ENCODE measurements at regions not wholly inside any gene's neighbourhood (a gene's known extent, or its start where the extent isn't known, plus 50 kb on each side); places are given as distances from the start of the nearest gene placed in this dataset.
"Not testable (repeated sequence)": the region's sequence is repeated elsewhere in the genome, so short reads cannot be mapped to it uniquely, and the experiment has no call there.

- no CpG with 5 or more reads among the region's 1 CpG for WGBS (ENCODE audit: extremely low coverage, insufficient coverage, insufficient read length)
- not testable (repeated sequence) for H3K27me3 ChIP-seq (ENCODE audit: insufficient read depth, low read length); H3K36me3 ChIP-seq (ENCODE audit: control insufficient read depth in 1 of 2, insufficient read depth in 2 of 2, low read length in 2 of 2); H4K12ac ChIP-seq (ENCODE audit: low read depth, low read length); H3K4me1 ChIP-seq (ENCODE audit: control insufficient read depth in 1 of 2, insufficient read depth in 2 of 2, low read length in 2 of 2); H2BK120ac ChIP-seq (ENCODE audit: insufficient read depth, low read length, poor library complexity); H3K4ac ChIP-seq (ENCODE audit: low read depth, low read length); H3K18ac ChIP-seq (ENCODE audit: low read length); H4K8ac ChIP-seq (ENCODE audit: low read depth, low read length); H3K27ac ChIP-seq (ENCODE audit: low read depth, low read length); H3K4me3 ChIP-seq (ENCODE audit: low read depth, low read length); H2AK5ac ChIP-seq (ENCODE audit: low read length); H2BK12ac ChIP-seq (ENCODE audit: low read length); H2AFZ ChIP-seq (ENCODE audit: insufficient read depth, low read length, poor library complexity); H3K79me2 ChIP-seq (ENCODE audit: control insufficient read depth, insufficient read depth, low read length, poor library complexity); H3K14ac ChIP-seq (ENCODE audit: low read length); H3K4me2 ChIP-seq (ENCODE audit: low read length); DNase-seq; H3K23ac ChIP-seq (ENCODE audit: low read length); H4K91ac ChIP-seq (ENCODE audit: low read depth, low read length); H2BK5ac ChIP-seq (ENCODE audit: low read depth, low read length, poor library complexity); H3K9ac ChIP-seq (ENCODE audit: low read length); H3K79me1 ChIP-seq (ENCODE audit: low read length); H3K9me3 ChIP-seq (ENCODE audit: insufficient read depth, low read depth, low read length)
These were observed 527.7 kb downstream of the TTLL7 start for GRCh38 chr1:83471272-83471671.

GRCh38 chr1:83468336-83468735 lies 530.6 kb downstream of the TTLL7 start:
- not testable (repeated sequence) for H3K79me2 ChIP-seq (ENCODE audit: control insufficient read depth, insufficient read depth, low read length, poor library complexity); H3K27ac ChIP-seq (ENCODE audit: low read depth, low read length); H3K79me1 ChIP-seq (ENCODE audit: low read length); H2BK12ac ChIP-seq (ENCODE audit: low read length); H3K4ac ChIP-seq (ENCODE audit: low read depth, low read length); H2BK120ac ChIP-seq (ENCODE audit: insufficient read depth, low read length, poor library complexity); H3K4me3 ChIP-seq (ENCODE audit: low read depth, low read length); H2AK5ac ChIP-seq (ENCODE audit: low read length); H3K23ac ChIP-seq (ENCODE audit: low read length); H3K14ac ChIP-seq (ENCODE audit: low read length); H3K9ac ChIP-seq (ENCODE audit: low read length); H3K4me1 ChIP-seq (ENCODE audit: control insufficient read depth in 1 of 2, insufficient read depth in 2 of 2, low read length in 2 of 2); H2BK5ac ChIP-seq (ENCODE audit: low read depth, low read length, poor library complexity); H3K4me2 ChIP-seq (ENCODE audit: low read length); H3K36me3 ChIP-seq (ENCODE audit: control insufficient read depth in 1 of 2, insufficient read depth in 2 of 2, low read length in 2 of 2); H2AFZ ChIP-seq (ENCODE audit: insufficient read depth, low read length, poor library complexity); H3K18ac ChIP-seq (ENCODE audit: low read length); H4K12ac ChIP-seq (ENCODE audit: low read depth, low read length); H4K8ac ChIP-seq (ENCODE audit: low read depth, low read length); H3K9me3 ChIP-seq (ENCODE audit: insufficient read depth, low read depth, low read length); H4K91ac ChIP-seq (ENCODE audit: low read depth, low read length); H3K27me3 ChIP-seq (ENCODE audit: insufficient read depth, low read length)
- WGBS (ENCODE audit: extremely low coverage, insufficient coverage, insufficient read length): no CpG with 5 or more reads among the region's 4 CpGs
- DNase-seq: peak in 1 of 2 donors; percentile 1

- WGBS (ENCODE audit: extremely low coverage, insufficient coverage, insufficient read length): no CpG with 5 or more reads among the region's 1 CpG
- not testable (repeated sequence) for H3K23ac ChIP-seq (ENCODE audit: low read length); H4K91ac ChIP-seq (ENCODE audit: low read depth, low read length); H2BK5ac ChIP-seq (ENCODE audit: low read depth, low read length, poor library complexity); H3K4me1 ChIP-seq (ENCODE audit: control insufficient read depth in 1 of 2, insufficient read depth in 2 of 2, low read length in 2 of 2); H2AFZ ChIP-seq (ENCODE audit: insufficient read depth, low read length, poor library complexity); H2AK5ac ChIP-seq (ENCODE audit: low read length); H3K9me3 ChIP-seq (ENCODE audit: insufficient read depth, low read depth, low read length); H3K14ac ChIP-seq (ENCODE audit: low read length); H3K79me1 ChIP-seq (ENCODE audit: low read length); H3K4ac ChIP-seq (ENCODE audit: low read depth, low read length); H3K36me3 ChIP-seq (ENCODE audit: control insufficient read depth in 1 of 2, insufficient read depth in 2 of 2, low read length in 2 of 2); H3K79me2 ChIP-seq (ENCODE audit: control insufficient read depth, insufficient read depth, low read length, poor library complexity); H2BK12ac ChIP-seq (ENCODE audit: low read length); H3K18ac ChIP-seq (ENCODE audit: low read length); H2BK120ac ChIP-seq (ENCODE audit: insufficient read depth, low read length, poor library complexity); H3K9ac ChIP-seq (ENCODE audit: low read length); H4K12ac ChIP-seq (ENCODE audit: low read depth, low read length); H3K27me3 ChIP-seq (ENCODE audit: insufficient read depth, low read length); H3K4me3 ChIP-seq (ENCODE audit: low read depth, low read length); H3K4me2 ChIP-seq (ENCODE audit: low read length); H4K8ac ChIP-seq (ENCODE audit: low read depth, low read length)
- H3K27ac ChIP-seq (ENCODE audit: low read depth, low read length): peak overlapping the region; percentile 62
- peak in 1 of 2 donors; percentile 41 for DNase-seq
These were observed 541.1 kb downstream of the TTLL7 start for GRCh38 chr1:83457735-83458248.

GRCh38 chr1:83457281-83457680 lies 541.7 kb downstream of the TTLL7 start:
- not testable (repeated sequence) for H2AFZ ChIP-seq (ENCODE audit: insufficient read depth, low read length, poor library complexity); H2BK5ac ChIP-seq (ENCODE audit: low read depth, low read length, poor library complexity); H3K79me1 ChIP-seq (ENCODE audit: low read length); DNase-seq; H3K14ac ChIP-seq (ENCODE audit: low read length); H4K91ac ChIP-seq (ENCODE audit: low read depth, low read length); H3K23ac ChIP-seq (ENCODE audit: low read length); H3K4me3 ChIP-seq (ENCODE audit: low read depth, low read length); H4K8ac ChIP-seq (ENCODE audit: low read depth, low read length); H4K12ac ChIP-seq (ENCODE audit: low read depth, low read length); H2BK12ac ChIP-seq (ENCODE audit: low read length); H3K4ac ChIP-seq (ENCODE audit: low read depth, low read length); H3K9ac ChIP-seq (ENCODE audit: low read length); H3K4me1 ChIP-seq (ENCODE audit: control insufficient read depth in 1 of 2, insufficient read depth in 2 of 2, low read length in 2 of 2); H3K27me3 ChIP-seq (ENCODE audit: insufficient read depth, low read length); H2AK5ac ChIP-seq (ENCODE audit: low read length); H3K36me3 ChIP-seq (ENCODE audit: control insufficient read depth in 1 of 2, insufficient read depth in 2 of 2, low read length in 2 of 2); H3K79me2 ChIP-seq (ENCODE audit: control insufficient read depth, insufficient read depth, low read length, poor library complexity); H3K27ac ChIP-seq (ENCODE audit: low read depth, low read length); H2BK120ac ChIP-seq (ENCODE audit: insufficient read depth, low read length, poor library complexity); H3K9me3 ChIP-seq (ENCODE audit: insufficient read depth, low read depth, low read length); H3K18ac ChIP-seq (ENCODE audit: low read length); H3K4me2 ChIP-seq (ENCODE audit: low read length)
- WGBS (ENCODE audit: extremely low coverage, insufficient coverage, insufficient read length): no CpG with 5 or more reads among the region's 2 CpGs
